Mucosa of descending colon (tissue), 3 donors: ENCODE measurements at regions not wholly inside any gene's neighbourhood (a gene's known extent, or its start where the extent isn't known, plus 50 kb on each side); places are given as distances from the start of the nearest gene placed in this dataset.

Experiments used
- ATAC-seq: fragments of 200-7000 bp; cut with Tn5 transposase; one replicate; pipeline ENCODE4 v1.9.1; 2020; ENCODE audit warnings: mild to moderate bottlenecking, moderate library complexity
- DNase-seq, 3 donors: peaks; one replicate each; pipeline ENCODE4 v3.0.0-alpha.2; 2020
- H3K36me3 ChIP-seq: fragments of 200-600 bp; one replicate; pipeline ENCODE4 v1.8.0; 2021; ENCODE audit warnings: low read depth, mild to moderate bottlenecking
- H3K4me1 ChIP-seq: fragments of 200-600 bp; one replicate; pipeline ENCODE4 v1.8.0; 2021; ENCODE audit warnings: low read depth, mild to moderate bottlenecking
- H3K4me3 ChIP-seq: fragments of 200-600 bp; one replicate; pipeline ENCODE4 v1.8.0; 2021; ENCODE audit warnings: mild to moderate bottlenecking
- H3K9me3 ChIP-seq: fragments of 200-600 bp; one replicate; pipeline ENCODE4 v1.8.0; 2021; ENCODE audit warnings: mild to moderate bottlenecking
- CTCF ChIP-seq: fragments of 200-600 bp; IDR thresholded peaks from one replicate; pipeline ENCODE4 v1.8.0; 2022; ENCODE audit warnings: antibody characterized with exemption, mild to moderate bottlenecking
- intact Hi-C, 2 donors: fragments of 100-400 bp; cut with DNase I in 1 of 2; cut with micrococcal nuclease in 1 of 2; formaldehyde crosslinking; loops; one replicate each; pipeline versions ENCODE4 v1.11.0 to v1.11.1; 2022; cut with DNase I, micrococcal nuclease
- donor health status: DM: no; HTN: no; CAD: no; lungs with moderate emphysema.
- donor health status: DM: no; HTN: no; CAD: no.
- donor health status: DM: no; HTN: yes; CAD: no.

- Histone ChIP-seq H3K36me3 (no peaks in the 10 kb centered on the region), H3K4me3 (no peak overlapping the region), H3K4me1 (no peaks in the 10 kb centered on the region), H3K9me3 (no peaks in the 10 kb centered on the region)
- TF ChIP-seq CTCF, result no peak
- no peak for ATAC-seq
- intact Hi-C loops, result no loop called here
- no peak for DNase-seq
Observed at GRCh38 chr2:120539424-120539936, 193.5 kb downstream of the INHBB start.

GRCh38 chr2:120539937-120540718 lies 194.2 kb downstream of the INHBB start:
- ATAC-seq (peak; percentile 49), DNase-seq (no peak)
- Histone ChIP-seq H3K36me3 (no peaks in the 10 kb centered on the region), H3K4me1 (no peaks in the 10 kb centered on the region), H3K4me3 (no peak overlapping the region), H3K9me3 (no peaks in the 10 kb centered on the region)
- intact Hi-C loops, result no loop called here
- no peak for TF ChIP-seq CTCF

- no peaks in the 10 kb centered on the region for H3K4me1 ChIP-seq
- ATAC-seq (no peak), DNase-seq (no peak)
Observed at GRCh38 chr2:120540719-120541552, 194.7 kb upstream of the GLI2 start.

GRCh38 chr2:120541553-120541932 lies 194.1 kb upstream of the GLI2 start:
- H3K9me3 ChIP-seq, result no peaks in the 10 kb centered on the region
- TF ChIP-seq CTCF, result no peak
- intact Hi-C loops, result no loop called here
- DNase-seq (no peak), ATAC-seq (peak; percentile 19)
- H3K36me3 ChIP-seq, result no peaks in the 10 kb centered on the region
- H3K4me1 ChIP-seq, result no peaks in the 10 kb centered on the region
- no peak overlapping the region for H3K4me3 ChIP-seq

More at GRCh38 chr2:120540719-120541552, 194.7 kb upstream of the GLI2 start:
- H3K9me3 ChIP-seq, result no peaks in the 10 kb centered on the region
- no peak for TF ChIP-seq CTCF
- intact Hi-C loops, result no loop called here
- no peaks in the 10 kb centered on the region for H3K36me3 ChIP-seq
- no peak overlapping the region for H3K4me3 ChIP-seq

- no peak for TF ChIP-seq CTCF
- no peak for ATAC-seq
Observed at GRCh38 chr2:120541972-120542670, 193.5 kb upstream of the GLI2 start.

More at GRCh38 chr2:120541972-120542670, 193.5 kb upstream of the GLI2 start:
- H3K36me3 ChIP-seq, result no peaks in the 10 kb centered on the region
- intact Hi-C loops, result no loop called here
- H3K9me3 ChIP-seq, result no peaks in the 10 kb centered on the region
- no peak overlapping the region for H3K4me3 ChIP-seq
- DNase-seq, result no peak
- no peaks in the 10 kb centered on the region for H3K4me1 ChIP-seq
